ENCODE measurements at regions not wholly inside any gene's neighbourhood (a gene's known extent, or its start where the extent isn't known, plus 50 kb on each side); places are given as distances from the start of the nearest gene placed in this dataset.
A peak's percentile ranks its signal among the peaks of the same experiment; 100 is the strongest.

DNA sequence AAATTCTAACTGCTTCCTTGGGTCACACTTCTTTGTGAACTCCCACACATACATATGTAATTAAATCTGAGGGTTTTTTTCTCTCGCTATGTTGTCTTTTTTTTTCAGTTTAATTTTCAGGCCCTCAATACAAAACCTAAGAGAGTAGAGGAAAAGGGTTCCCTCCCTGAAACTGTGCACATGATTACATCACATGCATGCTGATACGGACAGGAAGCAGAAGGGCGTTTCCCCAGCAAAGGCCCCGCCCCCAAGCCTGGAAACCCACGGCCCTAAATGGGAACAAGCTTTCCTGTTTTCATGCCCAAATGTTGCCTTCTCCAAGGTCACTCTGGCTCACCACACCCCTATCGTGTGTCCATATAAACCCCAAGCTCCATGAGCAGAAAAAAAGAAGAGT is 115.4 kb downstream of the TEX36 start:
- Histone ChIP-seq H3K27me3 (ENCODE audit: control insufficient read depth in 3 of 3, insufficient read depth in 3 of 3, low read depth in 1 of 3, low read length in 3 of 3) (peaks cover 0 to 7% (median 0%) of the 10 kb centered on the region in 3 experiments), H3K4me2 (ENCODE audit: insufficient read depth, low read length, poor library complexity, severe bottlenecking) (no peak overlapping the region), H3K79me1 (ENCODE audit: low read depth, low read length) (no peaks in the 10 kb centered on the region), H3K4me1 (ENCODE audit: control insufficient read depth in 2 of 2, insufficient read depth in 1 of 2, low read depth in 1 of 2, low read length in 2 of 2) (no peaks in the 10 kb centered on the region), H4K91ac (ENCODE audit: low read depth, low read length, poor library complexity) (no peak overlapping the region), H4K8ac (ENCODE audit: low read depth, low read length) (no peak overlapping the region), H3K14ac (ENCODE audit: low read length) (no peak overlapping the region), H3K18ac (ENCODE audit: low read length) (no peak overlapping the region), H3K9me3 (replicated peaks in 1 of 2; ENCODE audit: control insufficient read depth in 2 of 2, insufficient read depth in 1 of 2, low read depth in 1 of 2, low read length in 2 of 2) (no peaks in the 10 kb centered on the region), H3K27ac (replicated peaks; ENCODE audit: low read length) (no peak overlapping the region), H2AK5ac (ENCODE audit: low read depth, low read length) (no peak overlapping the region), H2BK12ac (ENCODE audit: low read length) (no peak overlapping the region), H3K4me3 (ENCODE audit: low read length in 2 of 2) (no peak overlapping the region), H3K9ac (ENCODE audit: low read depth, low read length, poor library complexity) (no peak overlapping the region), H3K4ac (ENCODE audit: low read length) (no peak overlapping the region), H2BK15ac (ENCODE audit: low read length) (no peak overlapping the region), H2BK120ac (ENCODE audit: low read depth, low read length) (no peak overlapping the region), H2AFZ (ENCODE audit: low read length) (peak overlapping the region; percentile 36), H3K23ac (ENCODE audit: low read depth, low read length, poor library complexity) (no peak overlapping the region), H2BK5ac (ENCODE audit: low read length) (no peak overlapping the region), H3K36me3 (replicated peaks in 1 of 2; ENCODE audit: control insufficient read depth in 2 of 2, insufficient read depth in 2 of 2, low read length in 2 of 2) (no peaks in the 10 kb centered on the region)
- no peak for DNase-seq (ENCODE audit: low spot score)
- WGBS, 2 donors (ENCODE audit: extremely low coverage in 2 of 2, insufficient read length in 2 of 2, insufficient replicate concordance in 1 of 2) = no CpG with 5 or more reads among the region's 6 CpGs

DNA sequence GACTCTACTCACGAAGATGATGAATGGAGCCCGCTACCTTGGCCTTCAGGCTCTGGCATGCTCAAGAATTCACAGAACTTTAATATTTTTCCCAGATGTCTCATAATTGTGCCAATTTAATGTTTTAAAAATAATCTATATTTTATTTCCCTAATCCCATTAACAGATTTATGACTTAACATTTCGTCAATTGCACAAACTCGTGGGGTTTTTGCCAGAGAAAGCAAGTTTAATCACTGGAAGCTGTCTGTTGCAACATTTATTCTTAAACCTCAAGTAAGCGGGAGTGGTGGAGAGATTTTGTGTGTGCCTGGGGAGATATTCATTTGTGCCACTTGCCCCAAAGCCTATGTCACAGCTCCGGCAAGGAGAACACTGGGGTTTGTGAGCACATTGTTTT is 117.9 kb downstream of the TEX36 start:
- H3K4me2 ChIP-seq (ENCODE audit: insufficient read depth, low read length, poor library complexity, severe bottlenecking) = no peak overlapping the region
- no peak overlapping the region for H2AK5ac ChIP-seq (ENCODE audit: low read depth, low read length)
- no peak overlapping the region for H2BK15ac ChIP-seq (ENCODE audit: low read length)
- no CpG with 5 or more reads among the region's 6 CpGs for WGBS, 2 donors (ENCODE audit: extremely low coverage in 2 of 2, insufficient read length in 2 of 2, insufficient replicate concordance in 1 of 2)
- H3K9me3 ChIP-seq (replicated peaks in 1 of 2; ENCODE audit: control insufficient read depth in 2 of 2, insufficient read depth in 1 of 2, low read depth in 1 of 2, low read length in 2 of 2) = no peaks in the 10 kb centered on the region
- no peak overlapping the region for H2BK120ac ChIP-seq (ENCODE audit: low read depth, low read length)
- H2BK12ac ChIP-seq (ENCODE audit: low read length) = no peak overlapping the region
- no peak overlapping the region for H3K27ac ChIP-seq (replicated peaks; ENCODE audit: low read length)
- no peak overlapping the region for H4K91ac ChIP-seq (ENCODE audit: low read depth, low read length, poor library complexity)
- H3K79me1 ChIP-seq (ENCODE audit: low read depth, low read length) = no peaks in the 10 kb centered on the region
- H3K36me3 ChIP-seq (replicated peaks in 1 of 2; ENCODE audit: control insufficient read depth in 2 of 2, insufficient read depth in 2 of 2, low read length in 2 of 2) = no peaks in the 10 kb centered on the region
- no peak overlapping the region for H4K8ac ChIP-seq (ENCODE audit: low read depth, low read length)
- H3K14ac ChIP-seq (ENCODE audit: low read length) = no peak overlapping the region
- no peak overlapping the region for H2AFZ ChIP-seq (ENCODE audit: low read length)
- H3K27me3 ChIP-seq (ENCODE audit: control insufficient read depth in 3 of 3, insufficient read depth in 3 of 3, low read depth in 1 of 3, low read length in 3 of 3) = no peaks in the 10 kb centered on the region
- H3K4ac ChIP-seq (ENCODE audit: low read length) = no peak overlapping the region
- H3K9ac ChIP-seq (ENCODE audit: low read depth, low read length, poor library complexity) = no peak overlapping the region
- no peak for DNase-seq (ENCODE audit: low spot score)
- no peak overlapping the region for H3K4me3 ChIP-seq (ENCODE audit: low read length in 2 of 2)
- no peak overlapping the region for H3K18ac ChIP-seq (ENCODE audit: low read length)
- H3K4me1 ChIP-seq (ENCODE audit: control insufficient read depth in 2 of 2, insufficient read depth in 1 of 2, low read depth in 1 of 2, low read length in 2 of 2) = no peaks in the 10 kb centered on the region
- H2BK5ac ChIP-seq (ENCODE audit: low read length) = no peak overlapping the region
- H3K23ac ChIP-seq (ENCODE audit: low read depth, low read length, poor library complexity) = no peak overlapping the region

DNA sequence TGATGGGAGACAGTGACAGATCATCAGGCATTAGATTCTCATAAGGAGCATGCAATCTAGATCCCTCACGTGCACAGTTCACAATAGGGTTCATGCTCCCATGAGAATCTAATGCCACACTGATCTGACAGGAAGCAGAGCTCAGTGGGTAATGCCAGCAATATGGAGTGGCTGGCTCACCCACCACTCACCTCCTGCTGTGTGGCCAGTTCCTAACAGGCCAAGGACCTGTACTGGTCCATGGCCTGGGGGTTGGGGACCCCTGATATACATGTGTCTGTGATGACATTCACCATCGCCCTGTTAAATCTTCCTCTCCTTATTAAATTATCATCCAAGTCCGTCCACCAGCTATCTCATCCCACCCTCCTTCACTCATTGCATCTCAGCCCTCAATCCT is 118.4 kb downstream of the TEX36 start:
- no peak overlapping the region for H4K8ac ChIP-seq (ENCODE audit: low read depth, low read length)
- H3K9me3 ChIP-seq (replicated peaks in 1 of 2; ENCODE audit: control insufficient read depth in 2 of 2, insufficient read depth in 1 of 2, low read depth in 1 of 2, low read length in 2 of 2) = no peaks in the 10 kb centered on the region
- no peak overlapping the region for H3K4me2 ChIP-seq (ENCODE audit: insufficient read depth, low read length, poor library complexity, severe bottlenecking)
- H2BK12ac ChIP-seq (ENCODE audit: low read length) = no peak overlapping the region
- no peaks in the 10 kb centered on the region for H3K36me3 ChIP-seq (replicated peaks in 1 of 2; ENCODE audit: control insufficient read depth in 2 of 2, insufficient read depth in 2 of 2, low read length in 2 of 2)
- H3K27ac ChIP-seq (replicated peaks; ENCODE audit: low read length) = no peak overlapping the region
- H2BK5ac ChIP-seq (ENCODE audit: low read length) = no peak overlapping the region
- no peak overlapping the region for H2AK5ac ChIP-seq (ENCODE audit: low read depth, low read length)
- no peak overlapping the region for H2BK15ac ChIP-seq (ENCODE audit: low read length)
- H3K23ac ChIP-seq (ENCODE audit: low read depth, low read length, poor library complexity) = no peak overlapping the region
- H3K4me1 ChIP-seq (ENCODE audit: control insufficient read depth in 2 of 2, insufficient read depth in 1 of 2, low read depth in 1 of 2, low read length in 2 of 2) = no peaks in the 10 kb centered on the region
- no peak overlapping the region for H3K9ac ChIP-seq (ENCODE audit: low read depth, low read length, poor library complexity)
- no peak overlapping the region for H3K18ac ChIP-seq (ENCODE audit: low read length)
- H3K4ac ChIP-seq (ENCODE audit: low read length) = no peak overlapping the region
- no peaks in the 10 kb centered on the region for H3K27me3 ChIP-seq (ENCODE audit: control insufficient read depth in 3 of 3, insufficient read depth in 3 of 3, low read depth in 1 of 3, low read length in 3 of 3)
- no peak overlapping the region for H3K4me3 ChIP-seq (ENCODE audit: low read length in 2 of 2)
- no peak for DNase-seq (ENCODE audit: low spot score)
- H2BK120ac ChIP-seq (ENCODE audit: low read depth, low read length) = no peak overlapping the region
- H2AFZ ChIP-seq (ENCODE audit: low read length) = no peak overlapping the region
- no CpG with 5 or more reads among the region's 3 CpGs for WGBS, 2 donors (ENCODE audit: extremely low coverage in 2 of 2, insufficient read length in 2 of 2, insufficient replicate concordance in 1 of 2)
- H3K14ac ChIP-seq (ENCODE audit: low read length) = no peak overlapping the region
- H3K79me1 ChIP-seq (ENCODE audit: low read depth, low read length) = no peaks in the 10 kb centered on the region
- H4K91ac ChIP-seq (ENCODE audit: low read depth, low read length, poor library complexity) = no peak overlapping the region

DNA sequence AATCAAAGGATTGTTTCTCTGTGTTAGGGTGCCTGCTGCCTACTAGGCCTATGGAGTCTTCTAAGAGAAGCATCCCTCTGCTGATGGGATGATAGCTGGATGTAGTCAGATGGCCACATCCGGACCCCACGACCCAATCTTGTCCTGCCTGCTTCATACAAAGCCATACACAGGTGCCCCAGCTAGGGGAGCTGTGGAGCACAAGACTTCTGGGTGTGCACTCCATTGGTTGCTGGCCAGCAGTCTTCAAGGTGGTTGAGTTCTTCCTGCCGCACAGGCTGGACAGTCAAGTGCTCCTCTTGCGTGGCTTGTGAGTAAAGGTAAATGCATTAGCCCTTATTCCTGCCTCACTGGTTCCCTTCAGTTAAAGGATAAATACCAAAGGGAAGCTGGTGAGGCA is 120.2 kb downstream of the TEX36 start:
- Histone ChIP-seq H3K9ac (ENCODE audit: low read depth, low read length, poor library complexity) (no peak overlapping the region), H2BK12ac (ENCODE audit: low read length) (no peak overlapping the region), H3K9me3 (replicated peaks in 1 of 2; ENCODE audit: control insufficient read depth in 2 of 2, insufficient read depth in 1 of 2, low read depth in 1 of 2, low read length in 2 of 2) (no peaks in the 10 kb centered on the region), H3K4me3 (ENCODE audit: low read length in 2 of 2) (no peak overlapping the region), H3K4me2 (ENCODE audit: insufficient read depth, low read length, poor library complexity, severe bottlenecking) (no peak overlapping the region), H3K79me1 (ENCODE audit: low read depth, low read length) (no peaks in the 10 kb centered on the region), H3K27me3 (ENCODE audit: control insufficient read depth in 3 of 3, insufficient read depth in 3 of 3, low read depth in 1 of 3, low read length in 3 of 3) (no peaks in the 10 kb centered on the region), H2AFZ (ENCODE audit: low read length) (no peak overlapping the region), H3K14ac (ENCODE audit: low read length) (no peak overlapping the region), H2BK15ac (ENCODE audit: low read length) (no peak overlapping the region), H3K18ac (ENCODE audit: low read length) (no peak overlapping the region), H3K23ac (ENCODE audit: low read depth, low read length, poor library complexity) (no peak overlapping the region), H3K27ac (replicated peaks; ENCODE audit: low read length) (no peak overlapping the region), H3K4me1 (ENCODE audit: control insufficient read depth in 2 of 2, insufficient read depth in 1 of 2, low read depth in 1 of 2, low read length in 2 of 2) (no peaks in the 10 kb centered on the region), H4K91ac (ENCODE audit: low read depth, low read length, poor library complexity) (no peak overlapping the region), H4K8ac (ENCODE audit: low read depth, low read length) (no peak overlapping the region), H2BK5ac (ENCODE audit: low read length) (no peak overlapping the region), H3K4ac (ENCODE audit: low read length) (no peak overlapping the region), H2BK120ac (ENCODE audit: low read depth, low read length) (no peak overlapping the region), H2AK5ac (ENCODE audit: low read depth, low read length) (no peak overlapping the region), H3K36me3 (replicated peaks in 1 of 2; ENCODE audit: control insufficient read depth in 2 of 2, insufficient read depth in 2 of 2, low read length in 2 of 2) (no peaks in the 10 kb centered on the region)
- DNase-seq (ENCODE audit: low spot score) = no peak
- no CpG with 5 or more reads among the region's 4 CpGs for WGBS, 2 donors (ENCODE audit: extremely low coverage in 2 of 2, insufficient read length in 2 of 2, insufficient replicate concordance in 1 of 2)

Measured in neuronal stem cell (in vitro differentiated cells).